ENCODE measurements at regions not wholly inside any gene's neighbourhood (a gene's known extent, or its start where the extent isn't known, plus 50 kb on each side); places are given as distances from the start of the nearest gene placed in this dataset.

DNA sequence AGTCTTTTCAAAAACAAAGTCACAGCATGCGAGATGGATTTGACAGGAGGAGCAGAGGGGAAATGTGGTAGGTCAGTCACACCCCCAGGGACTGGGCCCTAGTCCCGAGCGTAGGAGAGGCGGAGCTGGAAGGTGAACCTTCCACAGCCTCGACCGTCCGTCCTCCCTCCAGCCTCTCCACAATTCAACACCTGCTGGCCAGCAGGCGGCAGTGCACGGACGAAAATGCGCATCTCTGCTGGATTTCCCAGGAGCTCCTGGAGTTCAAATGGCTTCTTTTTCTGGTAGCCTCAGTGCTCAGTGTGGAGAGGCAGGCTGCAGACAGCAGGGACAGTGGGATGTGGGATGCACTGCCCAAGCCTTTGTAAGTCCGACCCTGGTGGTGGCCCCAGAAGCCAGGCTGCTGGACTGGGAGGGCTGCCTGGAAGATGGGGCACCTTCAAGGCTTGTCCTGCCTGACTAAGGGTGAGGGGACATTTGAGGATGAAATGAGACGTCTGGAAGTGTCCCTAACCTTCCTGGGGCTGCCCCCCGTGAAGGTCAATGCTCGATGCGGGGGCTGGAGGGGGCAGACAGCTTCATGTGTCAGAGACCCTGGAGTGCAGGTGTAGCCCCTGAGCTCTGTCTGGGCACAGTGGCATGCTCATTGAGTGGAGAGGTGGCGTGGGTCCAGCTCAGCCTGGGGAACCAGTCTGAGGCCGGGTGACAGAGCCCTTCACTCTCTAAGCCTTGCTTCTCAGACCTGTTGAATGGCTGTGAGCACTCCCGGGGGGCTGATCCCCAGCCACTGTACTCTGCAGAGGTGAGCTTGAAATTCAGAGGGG lies 189.5 kb downstream of the TFCP2L1 start:
- TF ChIP-seq, protein P1, sequence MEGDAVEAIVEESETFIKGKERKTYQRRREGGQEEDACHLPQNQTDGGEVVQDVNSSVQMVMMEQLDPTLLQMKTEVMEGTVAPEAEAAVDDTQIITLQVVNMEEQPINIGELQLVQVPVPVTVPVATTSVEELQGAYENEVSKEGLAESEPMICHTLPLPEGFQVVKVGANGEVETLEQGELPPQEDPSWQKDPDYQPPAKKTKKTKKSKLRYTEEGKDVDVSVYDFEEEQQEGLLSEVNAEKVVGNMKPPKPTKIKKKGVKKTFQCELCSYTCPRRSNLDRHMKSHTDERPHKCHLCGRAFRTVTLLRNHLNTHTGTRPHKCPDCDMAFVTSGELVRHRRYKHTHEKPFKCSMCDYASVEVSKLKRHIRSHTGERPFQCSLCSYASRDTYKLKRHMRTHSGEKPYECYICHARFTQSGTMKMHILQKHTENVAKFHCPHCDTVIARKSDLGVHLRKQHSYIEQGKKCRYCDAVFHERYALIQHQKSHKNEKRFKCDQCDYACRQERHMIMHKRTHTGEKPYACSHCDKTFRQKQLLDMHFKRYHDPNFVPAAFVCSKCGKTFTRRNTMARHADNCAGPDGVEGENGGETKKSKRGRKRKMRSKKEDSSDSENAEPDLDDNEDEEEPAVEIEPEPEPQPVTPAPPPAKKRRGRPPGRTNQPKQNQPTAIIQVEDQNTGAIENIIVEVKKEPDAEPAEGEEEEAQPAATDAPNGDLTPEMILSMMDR (IDR thresholded peaks at IDR 0.05), result no peak
- no peak for TF ChIP-seq POLR2A (IDR thresholded peaks at IDR 0.05)
- no peak for TF ChIP-seq EP300 (IDR thresholded peaks at IDR 0.05)

Measured in ovary (tissue), 3 donors.